Spleen (tissue), 11 donors: ENCODE measurements at regions not wholly inside any gene's neighbourhood (a gene's known extent, or its start where the extent isn't known, plus 50 kb on each side); places are given as distances from the start of the nearest gene placed in this dataset.

Experiments
- DNase-seq: peaks from one replicate; pipeline ENCODE4 v3.0.0-alpha.2; 2020
- H3K27ac ChIP-seq, 8 donors: fragments of 200-600 bp; sonication (generic) in 7 of 8; 1 replicate in 4 of 8; 2 replicates in 4 of 8; pipeline versions ENCODE4 v1.5.0 to v1.8.0; 2016 to 2021; ENCODE audit warnings: inconsistent platforms in 4 of 8, mild to moderate bottlenecking in 4 of 8, moderate library complexity in 1 of 8
- H3K27me3 ChIP-seq, 7 donors: fragments of 200-600 bp; sonication (generic) in 6 of 7; replicated peaks in 1 of 7; 1 replicate in 4 of 7; 2 replicates in 3 of 7; pipeline versions ENCODE4 v1.5.0 to v1.8.0; 2016 to 2021; ENCODE audit warnings: inconsistent platforms in 3 of 7, mild to moderate bottlenecking in 1 of 7
- H3K36me3 ChIP-seq, 6 donors: fragments of 200-600 bp; sonication (generic) in 5 of 6; 1 replicate in 4 of 6; 2 replicates in 2 of 6; pipeline versions ENCODE4 v1.5.0 to v1.8.0; 2016 to 2021; ENCODE audit warnings: inconsistent platforms in 2 of 6
- H3K4me1 ChIP-seq, 6 donors: fragments of 200-600 bp; sonication (generic) in 5 of 6; 1 replicate in 3 of 6; 2 replicates in 3 of 6; pipeline versions ENCODE4 v1.5.0 to v1.8.0; 2016 to 2021; ENCODE audit warnings: inconsistent platforms in 3 of 6
- H3K4me3 ChIP-seq, 8 donors: fragments of 200-600 bp; sonication (generic) in 7 of 8; 1 replicate in 4 of 8; 2 replicates in 4 of 8; pipeline versions ENCODE4 v1.5.0 to v1.8.0; 2016 to 2021; ENCODE audit warnings: inconsistent platforms in 4 of 8, mild to moderate bottlenecking in 4 of 8, moderate library complexity in 2 of 8
- H3K9me3 ChIP-seq, 8 donors: fragments of 200-600 bp; sonication (generic) in 7 of 8; 1 replicate in 4 of 8; 2 replicates in 4 of 8; pipeline versions ENCODE4 v1.5.0 to v1.8.0; 2016 to 2021; ENCODE audit warnings: inconsistent platforms in 4 of 8
- CTCF ChIP-seq, 11 experiments: fragments of 200-600 bp in 7 of 11; fragments of 450-650 bp in 4 of 11; sonication (generic) in 4 of 11; IDR thresholded peaks in 8 of 11; conservative IDR thresholded peaks in 3 of 11; 1 replicate in 7 of 11; 2 replicates in 4 of 11; pipeline versions ENCODE4 v1.4.0 to v1.8.0; 2016 to 2021; ENCODE audit warnings: antibody characterized with exemption in 11 of 11, inconsistent platforms in 4 of 11, mild to moderate bottlenecking in 1 of 11
- POLR2A ChIP-seq, 3 donors: fragments of 450-650 bp; IDR thresholded peaks; one replicate each; pipeline ENCODE4 v1.5.1; 2017; ENCODE audit warnings: antibody characterized with exemption in 3 of 3, mild to moderate bottlenecking in 1 of 3
- POLR2AphosphoS5 ChIP-seq, 3 donors: sonication (generic); formaldehyde crosslinking; IDR thresholded peaks; one replicate each; pipeline ENCODE4 v1.5.1; 2017; ENCODE audit warnings: antibody characterized with exemption in 3 of 3
- WGBS, 5 donors: extraction: QIAGEN DNeasy Blood & Tissue Kit in 3 of 5; methylation state at CpG; one replicate each; pipeline versions ENCODE4 v1.1.5 to v1.1.7; 2013 to 2018; 5-methylcytosine and 5-hydroxymethylcytosine counted together
- intact Hi-C: fragments of 100-400 bp; cut with DNase I; formaldehyde crosslinking; loops from one replicate; pipeline ENCODE4 v1.15.0; 2023; ENCODE audit warnings: low total_unique reads
- donor health status: healthy with polysubstance abuse.
- donor health status: DM: no; HTN: no; CAD: no; lungs with moderate emphysema.
- donor health status: DM: no; HTN: no; CAD: no.
- donor health status: Bipolar disorder and iron deficiency.
- donor health status: healthy.
- donor health status: DM: no; HTN: no; CAD: no.
- donor health status: DM: yes; HTN: yes; CAD: no.

DNA sequence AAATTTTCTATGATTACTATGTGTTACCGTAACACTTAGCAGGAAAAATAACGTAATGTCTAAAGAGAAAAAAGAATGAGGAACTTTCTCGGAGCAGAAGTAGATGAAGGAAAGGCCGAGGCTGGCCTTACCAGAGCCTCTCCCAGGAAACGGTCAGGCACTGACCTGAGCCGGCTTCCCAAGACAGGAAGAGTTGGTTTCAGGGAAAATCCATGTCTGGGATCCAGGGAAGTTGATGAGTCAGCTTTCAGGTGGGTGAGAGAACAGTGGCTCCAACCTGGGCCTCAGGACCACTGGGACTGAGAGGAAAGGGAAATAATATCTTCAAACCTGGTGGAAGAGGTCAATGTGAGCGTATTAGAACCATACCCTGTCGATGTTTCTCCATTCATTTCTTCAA, 93.3 kb upstream of the UBL3 start:
- 54 to 72% (median 70%) methylated on average over 8 of the region's 8 CpGs for WGBS, 5 donors
- DNase-seq: no peak
- Histone ChIP-seq H3K4me3 (no peak overlapping the region), H3K36me3 (no peaks in the 10 kb centered on the region), H3K27me3 (peaks cover 0 to 2% (median 0%) of the 10 kb centered on the region in 7 donors), H3K4me1 (peaks cover 0 to 9% (median 0%) of the 10 kb centered on the region in 6 donors), H3K9me3 (no peaks in the 10 kb centered on the region), H3K27ac (peak overlapping the region in 2 of 8 donors; percentile 2 to 55)
- TF ChIP-seq POLR2AphosphoS5 (IDR thresholded peaks at IDR 0.05) (no peak), CTCF (IDR thresholded peaks at IDR 0.05 in 8 of 11, conservative IDR thresholded peaks at IDR 0.05 in 3 of 11) (no peak), POLR2A (IDR thresholded peaks at IDR 0.05) (no peak)
- intact Hi-C loops: no loop called here

DNA sequence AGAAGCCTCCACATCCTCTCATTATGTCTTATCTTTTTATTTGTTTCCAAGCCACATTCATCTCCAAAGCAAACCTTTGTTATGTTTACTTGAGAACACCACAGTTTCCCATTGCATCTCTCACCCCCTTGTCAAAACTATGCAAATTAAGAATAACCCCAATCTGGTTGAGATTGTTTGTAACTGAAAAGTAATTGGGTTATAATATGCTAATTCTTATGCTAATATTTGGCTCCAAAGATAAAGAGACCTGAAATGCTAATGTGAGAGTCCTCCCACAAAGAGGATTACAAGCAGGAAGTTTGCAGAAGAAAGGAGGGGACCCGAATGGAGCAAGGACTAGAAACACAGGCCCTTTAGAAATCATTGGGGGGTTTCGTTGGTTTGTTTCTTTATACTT, 92.9 kb upstream of the UBL3 start:
- DNase-seq: no peak
- Histone ChIP-seq H3K27me3 (no peaks in the 10 kb centered on the region), H3K4me3 (no peak overlapping the region), H3K9me3 (no peaks in the 10 kb centered on the region), H3K27ac (peak overlapping the region in 2 of 8 donors; percentile 2 to 55), H3K4me1 (peaks cover 0 to 9% (median 0%) of the 10 kb centered on the region in 6 donors), H3K36me3 (no peaks in the 10 kb centered on the region)
- TF ChIP-seq POLR2A (IDR thresholded peaks at IDR 0.05) (no peak), POLR2AphosphoS5 (IDR thresholded peaks at IDR 0.05) (no peak), CTCF (IDR thresholded peaks at IDR 0.05 in 8 of 11, conservative IDR thresholded peaks at IDR 0.05 in 3 of 11) (no peak)
- intact Hi-C loops: no loop called here
- WGBS, 5 donors: 42 to 70% (median 47%) methylated on average over 2 of the region's 2 CpGs

DNA sequence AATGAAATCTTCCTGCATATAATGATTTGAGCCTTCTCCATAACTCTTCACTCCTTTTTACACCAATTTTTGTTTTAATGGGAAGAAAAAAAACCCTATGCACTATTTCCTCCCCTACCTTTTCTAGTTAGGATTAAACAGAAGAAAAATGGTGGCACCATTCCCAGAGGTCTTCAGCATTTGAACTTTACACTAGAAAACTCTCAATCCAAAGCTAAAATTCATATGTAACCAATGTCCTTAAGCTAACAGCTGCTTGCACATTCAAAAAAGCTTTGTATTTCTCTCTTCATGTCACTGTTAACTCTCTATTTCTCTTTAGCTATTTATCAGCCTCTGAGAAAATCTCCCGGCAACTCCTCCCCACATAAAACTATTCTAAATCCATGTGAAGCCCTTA, 90.3 kb upstream of the UBL3 start:
- H3K4me1 ChIP-seq: peaks cover 0 to 28% (median 8%) of the 10 kb centered on the region in 6 donors
- WGBS, 5 donors: 85 to 95% (median 91%) methylated on average over 1 of the region's 1 CpG
- H3K27me3 ChIP-seq: peaks cover 0 to 17% (median 0%) of the 10 kb centered on the region in 7 donors
- H3K36me3 ChIP-seq: no peaks in the 10 kb centered on the region
- no peaks in the 10 kb centered on the region for H3K9me3 ChIP-seq
- DNase-seq: no peak
- H3K27ac ChIP-seq: no peak overlapping the region
- H3K4me3 ChIP-seq: no peak overlapping the region
- TF ChIP-seq POLR2AphosphoS5 (IDR thresholded peaks at IDR 0.05) (no peak), CTCF (IDR thresholded peaks at IDR 0.05 in 8 of 11, conservative IDR thresholded peaks at IDR 0.05 in 3 of 11) (no peak), POLR2A (IDR thresholded peaks at IDR 0.05) (no peak)
- intact Hi-C loops: no loop called here

DNA sequence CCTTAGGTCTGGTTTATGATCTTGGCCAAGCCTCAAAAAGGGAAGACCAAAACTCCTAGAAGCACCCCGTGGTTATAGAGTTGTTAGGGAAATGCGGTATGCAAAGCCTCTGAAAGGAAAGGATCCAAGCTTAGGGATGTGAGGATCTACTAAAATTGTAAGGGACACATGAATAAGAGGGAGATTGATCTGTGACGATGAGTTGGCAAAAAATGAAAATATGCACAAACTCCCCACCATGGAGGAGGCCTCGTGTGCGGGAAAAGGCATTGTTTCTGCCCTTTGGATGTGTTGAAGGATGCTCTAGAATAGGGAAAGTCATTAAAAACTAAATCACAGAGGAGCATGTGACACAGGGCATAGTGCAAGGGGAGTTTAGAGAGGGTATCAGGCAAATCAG, 88.7 kb upstream of the UBL3 start:
- intact Hi-C loops: no loop called here
- 75 to 81% (median 78%) methylated on average over 5 of the region's 5 CpGs for WGBS, 5 donors

More for the DNA sequence above, 88.7 kb upstream of the UBL3 start:
- Histone ChIP-seq H3K27ac (no peak overlapping the region), H3K4me1 (peaks cover 0 to 40% (median 16%) of the 10 kb centered on the region in 6 donors), H3K27me3 (peaks cover 0 to 21% (median 0%) of the 10 kb centered on the region in 7 donors), H3K36me3 (no peaks in the 10 kb centered on the region), H3K9me3 (no peaks in the 10 kb centered on the region), H3K4me3 (no peak overlapping the region)
- DNase-seq: no peak
- no peak for TF ChIP-seq CTCF (IDR thresholded peaks at IDR 0.05 in 8 of 11, conservative IDR thresholded peaks at IDR 0.05 in 3 of 11)
- TF ChIP-seq POLR2AphosphoS5 (IDR thresholded peaks at IDR 0.05): no peak
- TF ChIP-seq POLR2A (IDR thresholded peaks at IDR 0.05): no peak
